ENCODE measurements at regions not wholly inside any gene's neighbourhood (a gene's known extent, or its start where the extent isn't known, plus 50 kb on each side); places are given as distances from the start of the nearest gene placed in this dataset.

DNA sequence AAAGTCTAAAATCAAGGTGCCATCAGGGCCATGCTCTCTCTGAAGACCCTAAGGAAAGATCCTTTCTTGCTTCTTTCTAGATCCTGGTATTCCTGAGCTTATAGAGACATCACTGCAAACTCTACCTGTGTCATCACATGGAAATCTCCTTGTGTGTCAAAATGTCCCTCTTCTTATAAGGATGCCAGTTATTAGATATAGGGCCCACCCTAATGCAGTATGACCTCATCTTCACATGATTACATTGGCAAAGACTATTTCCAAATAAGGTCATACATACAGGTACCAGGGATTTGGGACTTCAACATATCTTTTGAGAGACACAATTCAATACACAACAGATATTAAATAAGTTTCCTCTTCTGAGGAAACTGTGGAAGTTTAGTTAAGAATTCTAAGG is 123.9 kb downstream of the UNC5CL start:
- intact Hi-C loops (cut with micrococcal nuclease) = no loop called here
- no peak overlapping the region for H3K4me3 Mint-ChIP-seq (ENCODE audit: low read depth)
- H3K27ac Mint-ChIP-seq = no peak overlapping the region

DNA sequence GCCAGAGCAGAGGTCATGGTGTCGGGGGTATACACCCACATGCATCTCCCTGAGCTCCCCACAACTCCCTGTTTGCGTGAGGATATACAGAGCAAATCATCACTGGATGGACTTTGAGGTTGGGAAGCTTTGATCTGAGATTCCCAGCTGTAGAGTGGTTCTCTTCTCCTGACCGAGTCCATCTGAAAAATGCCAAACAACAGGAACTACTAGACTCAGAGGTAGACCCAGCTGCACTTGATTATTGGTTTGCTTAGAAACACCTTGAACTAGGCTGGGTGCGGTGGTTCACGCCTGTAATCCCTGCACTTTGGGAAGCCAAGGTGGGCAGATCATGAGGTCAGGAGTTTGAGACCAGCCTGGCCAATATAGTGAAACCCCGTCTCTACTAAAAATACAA is 125.0 kb downstream of the UNC5CL start:
- no peaks in the 10 kb centered on the region for H3K36me3 Mint-ChIP-seq (ENCODE audit: low read depth)
- intact Hi-C loops (cut with micrococcal nuclease) = loop anchor here (5.0 kb wide), 1 partner anchor 362 kb away; no protein-coding TSS in a partner anchor
- no peak for DNase-seq (ENCODE audit: low spot score)
- no peaks in the 10 kb centered on the region for H3K9me3 Mint-ChIP-seq
- H3K4me3 Mint-ChIP-seq (ENCODE audit: low read depth) = no peak overlapping the region
- peaks cover 12% of the 10 kb centered on the region for H3K4me1 Mint-ChIP-seq (ENCODE audit: low read depth)
- peaks cover 21% of the 10 kb centered on the region for H3K27me3 Mint-ChIP-seq (ENCODE audit: low read depth)
- peak overlapping the region; percentile 5 for H3K27ac Mint-ChIP-seq

More for the DNA sequence above, 123.9 kb downstream of the UNC5CL start:
- no peak for DNase-seq (ENCODE audit: low spot score)
- H3K36me3 Mint-ChIP-seq (ENCODE audit: low read depth) = no peaks in the 10 kb centered on the region
- H3K9me3 Mint-ChIP-seq = no peaks in the 10 kb centered on the region
- peaks cover 21% of the 10 kb centered on the region for H3K27me3 Mint-ChIP-seq (ENCODE audit: low read depth)
- H3K4me1 Mint-ChIP-seq (ENCODE audit: low read depth) = peaks cover 12% of the 10 kb centered on the region

DNA sequence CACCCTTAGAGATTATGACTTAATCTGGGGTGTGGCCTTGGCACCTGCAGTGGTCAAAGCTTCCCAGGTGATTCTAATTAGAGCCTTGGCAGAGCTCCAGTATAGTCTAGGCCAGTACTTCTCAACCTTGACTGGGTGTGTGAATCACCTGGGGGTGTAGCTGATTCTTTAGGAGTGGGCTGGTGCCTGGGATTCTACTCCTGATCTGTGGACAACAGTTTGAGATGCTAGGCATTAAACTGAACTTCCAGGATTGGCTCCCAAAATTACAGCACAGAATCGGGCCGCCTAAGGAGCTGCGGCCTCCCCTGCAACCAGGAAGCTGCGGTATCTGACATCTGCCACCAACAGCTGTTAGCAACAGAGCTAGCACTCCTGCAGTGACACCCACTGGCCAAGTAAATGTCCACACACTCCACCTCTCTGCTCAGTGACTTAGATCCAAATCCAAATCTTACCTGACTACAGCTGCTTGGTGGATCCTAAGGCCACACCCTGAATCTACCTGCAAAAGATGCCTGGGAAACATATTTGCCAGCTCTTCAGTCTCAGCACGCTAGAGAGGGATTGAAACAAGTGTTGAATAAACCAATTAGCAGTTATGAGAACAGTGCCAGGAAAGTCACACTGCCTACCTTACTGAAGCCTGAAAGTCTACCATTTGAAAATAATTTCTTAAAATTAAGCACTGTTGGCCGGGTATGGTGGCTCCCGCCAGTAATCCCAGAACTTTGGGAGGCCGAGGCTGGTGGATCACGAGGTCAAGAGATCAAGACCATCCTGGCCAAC is 126.7 kb downstream of the UNC5CL start:
- Mint-ChIP-seq H3K4me3 (ENCODE audit: low read depth) (no peak overlapping the region), H3K9me3 (no peaks in the 10 kb centered on the region), H3K27me3 (ENCODE audit: low read depth) (peaks cover 24% of the 10 kb centered on the region), H3K27ac (no peak overlapping the region), H3K36me3 (ENCODE audit: low read depth) (no peaks in the 10 kb centered on the region), H3K4me1 (ENCODE audit: low read depth) (peaks cover 12% of the 10 kb centered on the region)
- intact Hi-C loops (cut with micrococcal nuclease) = loop anchor here (5.0 kb wide), 1 partner anchor 360 kb away; no protein-coding TSS in a partner anchor
- peak; percentile 35 for DNase-seq (ENCODE audit: low spot score)

DNA sequence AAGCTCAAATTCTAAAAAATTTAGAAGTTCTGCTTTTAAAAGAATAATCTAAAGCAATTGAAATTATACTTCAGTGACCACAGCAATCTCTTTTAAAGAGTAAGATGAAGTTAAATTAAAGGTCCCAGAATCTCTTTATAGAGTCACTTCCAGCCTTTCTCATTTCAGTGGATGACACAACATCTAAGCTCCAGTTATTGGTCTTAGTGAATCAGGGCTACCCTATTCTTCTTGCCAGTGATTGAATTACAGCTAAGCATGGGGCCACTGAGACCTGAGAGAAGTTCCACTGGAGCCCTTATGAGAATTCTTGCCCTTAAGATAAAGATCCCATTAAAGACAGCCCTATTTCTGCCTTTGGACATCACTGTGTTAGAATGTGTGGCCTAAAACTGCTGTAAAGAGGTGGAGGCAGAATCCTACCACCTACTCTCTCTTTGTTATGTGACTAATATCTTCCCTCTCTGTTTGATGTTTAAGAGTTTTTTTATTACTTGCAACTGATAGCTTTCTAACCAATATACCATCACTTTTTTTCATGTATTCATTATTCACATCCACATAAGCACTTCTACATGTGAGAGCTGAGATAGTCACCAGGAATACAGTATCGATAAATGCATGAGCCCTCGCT is 128.6 kb downstream of the UNC5CL start:
- no peak overlapping the region for H3K27ac Mint-ChIP-seq
- no peaks in the 10 kb centered on the region for H3K36me3 Mint-ChIP-seq (ENCODE audit: low read depth)
- peaks cover 20% of the 10 kb centered on the region for H3K27me3 Mint-ChIP-seq (ENCODE audit: low read depth)
- H3K9me3 Mint-ChIP-seq = no peaks in the 10 kb centered on the region
- H3K4me3 Mint-ChIP-seq (ENCODE audit: low read depth) = no peak overlapping the region
- H3K4me1 Mint-ChIP-seq (ENCODE audit: low read depth) = peaks cover 12% of the 10 kb centered on the region
- no peak for DNase-seq (ENCODE audit: low spot score)
- intact Hi-C loops (cut with micrococcal nuclease) = loop anchor here (5.0 kb wide), 1 partner anchor 358 kb away; no protein-coding TSS in a partner anchor

DNA sequence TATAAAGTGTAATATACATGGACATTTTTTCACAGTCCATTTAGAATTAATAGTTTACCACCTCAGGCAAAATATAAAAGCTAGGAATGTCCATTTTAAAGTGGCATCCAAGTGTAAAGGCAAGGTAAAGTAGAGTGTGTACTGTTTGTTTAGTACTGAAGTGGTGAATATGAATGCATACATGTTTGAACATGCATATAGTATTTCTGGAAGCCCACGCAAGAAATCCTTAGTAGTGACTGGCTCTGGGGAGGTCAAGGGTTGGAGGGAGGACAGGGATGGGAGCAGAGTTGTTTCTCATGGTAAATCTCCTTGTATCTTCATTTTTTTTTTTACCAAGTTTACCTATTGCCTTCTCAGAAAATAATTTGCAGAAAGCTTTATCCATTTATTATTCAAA is 129.2 kb downstream of the UNC5CL start:
- no peak overlapping the region for H3K4me3 Mint-ChIP-seq (ENCODE audit: low read depth)
- DNase-seq (ENCODE audit: low spot score) = no peak
- H3K4me1 Mint-ChIP-seq (ENCODE audit: low read depth) = peaks cover 12% of the 10 kb centered on the region

DNA sequence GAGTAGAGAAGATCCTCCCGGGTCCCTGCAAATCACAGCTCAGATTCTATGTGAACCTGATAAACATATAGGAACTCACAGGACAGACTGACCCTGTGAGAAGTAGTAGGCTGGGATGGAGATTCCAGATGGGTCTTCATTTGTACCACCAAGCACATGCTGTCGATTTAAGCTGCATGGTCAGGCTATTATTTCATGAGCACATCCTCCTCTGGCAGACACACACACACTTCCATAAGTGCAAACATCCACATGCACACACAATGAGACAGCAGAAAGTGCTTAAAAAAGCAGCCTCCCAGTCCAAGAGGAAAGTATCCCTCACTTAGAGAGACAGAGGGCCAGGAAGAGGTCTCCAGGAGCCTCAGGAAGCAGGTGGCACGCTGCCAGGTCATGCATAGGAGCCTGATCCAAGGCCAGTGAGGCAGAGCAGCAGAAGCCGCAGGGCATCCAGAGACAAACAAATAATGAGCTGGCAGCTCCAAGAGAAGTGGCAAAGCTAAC is 131.8 kb downstream of the UNC5CL start:
- H3K27me3 Mint-ChIP-seq (ENCODE audit: low read depth) = peaks cover 22% of the 10 kb centered on the region
- H3K4me3 Mint-ChIP-seq (ENCODE audit: low read depth) = no peak overlapping the region
- H3K4me1 Mint-ChIP-seq (ENCODE audit: low read depth) = peaks cover 9% of the 10 kb centered on the region
- no peak overlapping the region for H3K27ac Mint-ChIP-seq
- no peak for DNase-seq (ENCODE audit: low spot score)
- no peaks in the 10 kb centered on the region for H3K36me3 Mint-ChIP-seq (ENCODE audit: low read depth)
- intact Hi-C loops (cut with micrococcal nuclease) = no loop called here
- H3K9me3 Mint-ChIP-seq = no peaks in the 10 kb centered on the region

More for the DNA sequence above, 129.2 kb downstream of the UNC5CL start:
- H3K9me3 Mint-ChIP-seq = no peaks in the 10 kb centered on the region
- H3K27ac Mint-ChIP-seq = no peak overlapping the region
- no peaks in the 10 kb centered on the region for H3K36me3 Mint-ChIP-seq (ENCODE audit: low read depth)
- peaks cover 20% of the 10 kb centered on the region for H3K27me3 Mint-ChIP-seq (ENCODE audit: low read depth)
- intact Hi-C loops (cut with micrococcal nuclease) = loop anchor here (5.0 kb wide), 1 partner anchor 358 kb away; no protein-coding TSS in a partner anchor

DNA sequence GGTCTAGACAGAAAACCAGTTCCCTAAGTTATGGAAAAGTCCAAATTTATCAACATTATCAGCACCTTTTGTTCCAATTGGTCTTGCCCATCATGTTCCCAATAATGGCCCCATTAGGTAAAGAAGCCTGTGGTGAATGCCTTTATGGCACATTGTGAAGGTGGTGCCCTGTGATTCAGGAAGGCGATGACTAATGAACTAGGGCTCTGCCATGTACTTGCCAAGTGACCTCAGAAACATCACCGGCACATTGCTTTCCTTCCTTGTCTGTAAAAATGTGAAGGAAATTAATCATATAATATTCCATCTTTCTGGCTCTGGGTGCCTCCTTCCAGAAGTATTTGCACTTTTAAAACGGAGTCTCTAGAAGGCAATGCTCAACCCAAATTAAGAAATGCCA is 132.3 kb downstream of the UNC5CL start:
- Mint-ChIP-seq H3K27ac (no peak overlapping the region), H3K9me3 (no peaks in the 10 kb centered on the region), H3K36me3 (ENCODE audit: low read depth) (no peaks in the 10 kb centered on the region), H3K4me3 (ENCODE audit: low read depth) (no peak overlapping the region), H3K27me3 (ENCODE audit: low read depth) (peaks cover 22% of the 10 kb centered on the region), H3K4me1 (ENCODE audit: low read depth) (peaks cover 8% of the 10 kb centered on the region)
- intact Hi-C loops (cut with micrococcal nuclease) = no loop called here
- DNase-seq (ENCODE audit: low spot score) = no peak

DNA sequence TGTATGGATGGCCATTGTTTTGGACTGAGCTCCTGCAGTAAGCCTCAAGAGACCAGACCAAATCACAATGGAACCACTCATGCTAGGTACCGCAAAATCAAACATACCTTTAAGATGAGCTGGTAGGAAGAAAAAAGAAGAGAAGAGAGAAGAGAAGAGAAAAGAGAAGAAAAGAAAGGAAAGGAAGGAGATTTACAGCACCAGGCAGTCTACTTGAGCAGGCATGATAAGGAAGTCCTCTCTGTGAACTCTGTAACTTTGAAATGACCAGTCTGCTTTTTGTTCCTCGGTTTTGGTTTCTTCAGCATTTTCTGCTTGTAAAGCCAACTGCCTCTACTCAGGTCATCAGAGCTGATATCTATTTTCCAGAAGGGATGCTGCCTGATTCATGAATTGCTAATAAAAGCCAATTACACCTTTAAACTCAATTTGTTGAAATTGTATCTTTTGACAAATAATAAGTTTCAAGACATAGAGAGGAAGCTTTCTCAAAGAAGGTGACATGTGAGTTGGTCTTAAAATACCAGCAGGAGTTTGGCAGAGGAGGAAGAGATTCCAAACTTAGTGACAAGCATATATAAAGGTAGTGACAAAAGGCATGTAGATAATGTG is 134.3 kb downstream of the UNC5CL start:
- Mint-ChIP-seq H3K4me3 (ENCODE audit: low read depth) (no peak overlapping the region), H3K4me1 (ENCODE audit: low read depth) (no peaks in the 10 kb centered on the region), H3K36me3 (ENCODE audit: low read depth) (no peaks in the 10 kb centered on the region), H3K27ac (no peak overlapping the region), H3K27me3 (ENCODE audit: low read depth) (peaks cover 22% of the 10 kb centered on the region), H3K9me3 (no peaks in the 10 kb centered on the region)
- intact Hi-C loops (cut with micrococcal nuclease) = no loop called here
- no peak for DNase-seq (ENCODE audit: low spot score)

DNA sequence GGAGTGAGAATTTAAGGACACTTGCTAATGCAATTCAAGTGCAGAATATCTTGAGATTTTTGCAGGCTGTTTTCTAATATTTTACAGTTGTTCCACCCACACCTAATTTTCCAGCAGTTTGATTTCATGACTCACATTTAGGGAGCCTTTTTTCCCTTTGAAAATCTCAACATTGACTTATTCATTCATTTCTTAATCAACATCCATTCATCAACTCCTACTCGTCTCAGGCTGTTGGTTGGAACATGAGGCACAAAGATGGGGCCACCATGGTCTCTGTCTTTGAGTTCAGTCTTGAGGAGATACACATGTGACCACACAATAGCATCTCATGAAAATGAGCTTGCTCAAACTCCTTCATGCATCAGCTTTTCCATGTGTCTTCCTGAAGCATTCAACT is 135.6 kb downstream of the UNC5CL start:
- H3K27ac Mint-ChIP-seq = no peak overlapping the region
- intact Hi-C loops (cut with micrococcal nuclease) = no loop called here
- H3K4me1 Mint-ChIP-seq (ENCODE audit: low read depth) = no peaks in the 10 kb centered on the region
- H3K4me3 Mint-ChIP-seq (ENCODE audit: low read depth) = no peak overlapping the region
- H3K9me3 Mint-ChIP-seq = no peaks in the 10 kb centered on the region
- peaks cover 15% of the 10 kb centered on the region for H3K27me3 Mint-ChIP-seq (ENCODE audit: low read depth)
- H3K36me3 Mint-ChIP-seq (ENCODE audit: low read depth) = no peaks in the 10 kb centered on the region
- DNase-seq (ENCODE audit: low spot score) = no peak

DNA sequence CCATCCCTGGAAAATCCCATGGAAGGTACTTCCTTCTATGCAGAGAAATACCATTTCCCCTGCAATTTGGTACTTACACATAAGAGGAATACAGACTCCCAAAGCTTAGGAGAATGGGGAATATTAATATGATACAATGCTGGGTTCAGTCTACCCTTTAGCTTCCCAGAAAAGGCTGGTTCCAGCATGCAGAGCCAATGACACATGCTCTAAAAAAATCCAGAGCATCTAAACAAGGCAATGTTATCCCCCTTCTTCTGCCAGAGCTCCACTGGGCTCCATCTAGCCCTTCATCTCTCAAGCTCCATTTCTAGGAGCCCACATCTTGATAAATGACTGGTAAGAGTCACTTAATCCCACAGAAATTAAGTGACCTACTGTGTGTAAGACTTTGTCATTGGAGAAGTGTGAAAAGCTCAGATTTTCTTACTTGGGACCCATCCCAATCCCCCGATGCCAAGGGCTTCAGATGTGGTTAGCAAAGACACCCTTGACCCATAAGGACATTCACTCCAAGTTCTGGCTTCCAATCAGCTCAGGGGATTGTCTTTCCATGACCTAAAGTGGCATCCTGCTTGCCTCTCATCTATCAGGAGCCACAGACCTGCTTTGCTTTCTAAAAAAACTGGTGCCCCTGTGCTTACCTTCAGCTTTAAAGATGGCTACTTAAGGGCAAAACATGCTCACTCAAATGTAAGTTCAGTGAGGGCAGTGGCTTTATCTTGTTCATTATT is 137.5 kb downstream of the UNC5CL start:
- Mint-ChIP-seq H3K4me1 (ENCODE audit: low read depth) (no peaks in the 10 kb centered on the region), H3K36me3 (ENCODE audit: low read depth) (no peaks in the 10 kb centered on the region), H3K4me3 (ENCODE audit: low read depth) (no peak overlapping the region), H3K27ac (no peak overlapping the region), H3K27me3 (ENCODE audit: low read depth) (peaks cover 8% of the 10 kb centered on the region), H3K9me3 (no peaks in the 10 kb centered on the region)
- no peak for DNase-seq (ENCODE audit: low spot score)
- intact Hi-C loops (cut with micrococcal nuclease) = no loop called here

DNA sequence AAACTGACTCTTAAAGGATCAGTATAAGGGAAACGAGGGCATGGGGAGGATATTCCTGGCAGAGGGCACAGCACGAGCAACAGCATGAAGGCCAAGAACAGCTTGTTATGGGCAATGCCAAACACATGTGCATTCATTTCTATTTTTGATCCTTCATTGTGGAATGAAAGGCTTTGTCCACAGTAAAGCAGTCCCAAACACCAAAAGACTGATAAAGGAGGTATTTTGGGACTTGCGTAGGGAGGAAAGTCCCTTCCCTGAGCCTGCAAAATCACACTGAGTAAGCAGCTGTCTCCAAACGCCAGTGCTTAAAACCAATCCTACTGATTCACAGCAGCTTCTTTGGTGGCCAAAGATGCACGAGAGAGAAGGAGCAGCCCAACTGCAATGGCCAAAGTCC is 138.2 kb downstream of the UNC5CL start:
- no peak overlapping the region for H3K27ac Mint-ChIP-seq
- DNase-seq (ENCODE audit: low spot score) = no peak
- H3K4me1 Mint-ChIP-seq (ENCODE audit: low read depth) = no peaks in the 10 kb centered on the region
- intact Hi-C loops (cut with micrococcal nuclease) = no loop called here
- H3K9me3 Mint-ChIP-seq = no peaks in the 10 kb centered on the region
- H3K27me3 Mint-ChIP-seq (ENCODE audit: low read depth) = peaks cover 8% of the 10 kb centered on the region
- H3K4me3 Mint-ChIP-seq (ENCODE audit: low read depth) = no peak overlapping the region
- no peaks in the 10 kb centered on the region for H3K36me3 Mint-ChIP-seq (ENCODE audit: low read depth)

DNA sequence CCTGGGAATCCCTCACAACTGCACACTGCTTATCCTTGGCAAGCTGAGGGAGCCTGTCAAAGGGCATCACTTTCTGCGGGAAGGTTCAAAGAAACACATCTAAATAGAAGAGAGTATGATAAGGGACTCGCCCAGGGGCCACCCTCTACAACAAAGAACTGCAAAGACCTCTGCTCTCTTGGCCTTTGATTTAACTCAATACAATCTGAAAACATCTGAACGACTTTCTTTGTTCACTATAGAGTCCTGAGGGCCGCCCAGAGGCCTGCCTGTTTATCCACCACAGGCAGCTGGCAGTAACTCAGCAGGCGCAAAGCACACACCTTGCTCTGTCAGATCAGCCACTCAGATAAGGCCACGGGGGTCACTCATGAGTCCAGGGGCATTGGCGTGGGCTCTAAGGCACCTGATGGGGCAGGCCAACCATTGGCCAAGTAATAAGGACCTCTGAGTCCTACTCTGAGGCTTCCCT is 139.3 kb downstream of the UNC5CL start:
- no peak overlapping the region for H3K27ac Mint-ChIP-seq
- intact Hi-C loops (cut with micrococcal nuclease) = loop anchor here (5.0 kb wide), 1 partner anchor 1187 kb away; no protein-coding TSS in a partner anchor

More for the DNA sequence above, 139.3 kb downstream of the UNC5CL start:
- DNase-seq (ENCODE audit: low spot score) = no peak
- Mint-ChIP-seq H3K36me3 (ENCODE audit: low read depth) (no peaks in the 10 kb centered on the region), H3K27me3 (ENCODE audit: low read depth) (peaks cover 8% of the 10 kb centered on the region), H3K4me1 (ENCODE audit: low read depth) (no peaks in the 10 kb centered on the region), H3K4me3 (ENCODE audit: low read depth) (no peak overlapping the region), H3K9me3 (no peaks in the 10 kb centered on the region)

Measured in activated T-helper 2 cell treated with anti-CD3 and anti-CD28 coated beads, Interferon-gamma antibody, Interleukin-2, Interleukin-4, amounts not matched to agents 10 μg/mL and 5 μg/mL and 100 μg/mL, durations not matched to agents 14 hours and 24 hours and 36 hours (primary cell).